ENCODE measurements at regions not wholly inside any gene's neighbourhood (a gene's known extent, or its start where the extent isn't known, plus 50 kb on each side); places are given as distances from the start of the nearest gene placed in this dataset.

- Histone ChIP-seq H3K79me2 (replicated peaks; ENCODE audit: insufficient read depth, low read length) (no peaks in the 10 kb centered on the region), H3K9me3 (ENCODE audit: low read length) (no peaks in the 10 kb centered on the region), H2AFZ (ENCODE audit: low read depth, low read length) (no peak overlapping the region), H3K27ac (ENCODE audit: low read length) (no peak overlapping the region), H4K20me1 (ENCODE audit: insufficient read depth) (no peaks in the 10 kb centered on the region), H3K4me3 (ENCODE audit: low read length) (no peak overlapping the region), H3K36me3 (ENCODE audit: insufficient read depth, low read length) (no peaks in the 10 kb centered on the region), H3K27me3 (ENCODE audit: insufficient read depth, low read depth, low read length) (no peaks in the 10 kb centered on the region), H3F3A (ENCODE audit: insufficient read depth, low read length, poor library complexity, severe bottlenecking) (no peaks in the 10 kb centered on the region), H3K4me2 (ENCODE audit: low read length) (no peak overlapping the region), H3K9me2 (ENCODE audit: insufficient read depth, low read length) (no peaks in the 10 kb centered on the region), H3K9ac (ENCODE audit: low read length) (no peak overlapping the region)
- TF ChIP-seq EP300 (conservative IDR thresholded peaks at IDR 0.05; ENCODE audit: poor library complexity, severe bottlenecking) (no peak), TAF1 (IDR thresholded peaks at IDR 0.05; ENCODE audit: low read depth) (no peak), POLR2AphosphoS5 (IDR thresholded peaks at IDR 0.05) (no peak), EZH2 (IDR thresholded peaks at IDR 0.05; ENCODE audit: borderline replicate concordance, insufficient read depth, low read length, poor library complexity, severe bottlenecking) (no peak), RAD21 (conservative IDR thresholded peaks at IDR 0.05) (no peak), MXI1 (conservative IDR thresholded peaks at IDR 0.05; ENCODE audit: poor library complexity, severe bottlenecking) (no peak), SMC3 (conservative IDR thresholded peaks at IDR 0.05; ENCODE audit: poor library complexity) (no peak)
- TF ChIP-seq, protein P1, sequence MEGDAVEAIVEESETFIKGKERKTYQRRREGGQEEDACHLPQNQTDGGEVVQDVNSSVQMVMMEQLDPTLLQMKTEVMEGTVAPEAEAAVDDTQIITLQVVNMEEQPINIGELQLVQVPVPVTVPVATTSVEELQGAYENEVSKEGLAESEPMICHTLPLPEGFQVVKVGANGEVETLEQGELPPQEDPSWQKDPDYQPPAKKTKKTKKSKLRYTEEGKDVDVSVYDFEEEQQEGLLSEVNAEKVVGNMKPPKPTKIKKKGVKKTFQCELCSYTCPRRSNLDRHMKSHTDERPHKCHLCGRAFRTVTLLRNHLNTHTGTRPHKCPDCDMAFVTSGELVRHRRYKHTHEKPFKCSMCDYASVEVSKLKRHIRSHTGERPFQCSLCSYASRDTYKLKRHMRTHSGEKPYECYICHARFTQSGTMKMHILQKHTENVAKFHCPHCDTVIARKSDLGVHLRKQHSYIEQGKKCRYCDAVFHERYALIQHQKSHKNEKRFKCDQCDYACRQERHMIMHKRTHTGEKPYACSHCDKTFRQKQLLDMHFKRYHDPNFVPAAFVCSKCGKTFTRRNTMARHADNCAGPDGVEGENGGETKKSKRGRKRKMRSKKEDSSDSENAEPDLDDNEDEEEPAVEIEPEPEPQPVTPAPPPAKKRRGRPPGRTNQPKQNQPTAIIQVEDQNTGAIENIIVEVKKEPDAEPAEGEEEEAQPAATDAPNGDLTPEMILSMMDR (IDR thresholded peaks at IDR 0.05; ENCODE audit: poor library complexity, severe bottlenecking), result no peak
- TF ChIP-seq, protein P2, sequence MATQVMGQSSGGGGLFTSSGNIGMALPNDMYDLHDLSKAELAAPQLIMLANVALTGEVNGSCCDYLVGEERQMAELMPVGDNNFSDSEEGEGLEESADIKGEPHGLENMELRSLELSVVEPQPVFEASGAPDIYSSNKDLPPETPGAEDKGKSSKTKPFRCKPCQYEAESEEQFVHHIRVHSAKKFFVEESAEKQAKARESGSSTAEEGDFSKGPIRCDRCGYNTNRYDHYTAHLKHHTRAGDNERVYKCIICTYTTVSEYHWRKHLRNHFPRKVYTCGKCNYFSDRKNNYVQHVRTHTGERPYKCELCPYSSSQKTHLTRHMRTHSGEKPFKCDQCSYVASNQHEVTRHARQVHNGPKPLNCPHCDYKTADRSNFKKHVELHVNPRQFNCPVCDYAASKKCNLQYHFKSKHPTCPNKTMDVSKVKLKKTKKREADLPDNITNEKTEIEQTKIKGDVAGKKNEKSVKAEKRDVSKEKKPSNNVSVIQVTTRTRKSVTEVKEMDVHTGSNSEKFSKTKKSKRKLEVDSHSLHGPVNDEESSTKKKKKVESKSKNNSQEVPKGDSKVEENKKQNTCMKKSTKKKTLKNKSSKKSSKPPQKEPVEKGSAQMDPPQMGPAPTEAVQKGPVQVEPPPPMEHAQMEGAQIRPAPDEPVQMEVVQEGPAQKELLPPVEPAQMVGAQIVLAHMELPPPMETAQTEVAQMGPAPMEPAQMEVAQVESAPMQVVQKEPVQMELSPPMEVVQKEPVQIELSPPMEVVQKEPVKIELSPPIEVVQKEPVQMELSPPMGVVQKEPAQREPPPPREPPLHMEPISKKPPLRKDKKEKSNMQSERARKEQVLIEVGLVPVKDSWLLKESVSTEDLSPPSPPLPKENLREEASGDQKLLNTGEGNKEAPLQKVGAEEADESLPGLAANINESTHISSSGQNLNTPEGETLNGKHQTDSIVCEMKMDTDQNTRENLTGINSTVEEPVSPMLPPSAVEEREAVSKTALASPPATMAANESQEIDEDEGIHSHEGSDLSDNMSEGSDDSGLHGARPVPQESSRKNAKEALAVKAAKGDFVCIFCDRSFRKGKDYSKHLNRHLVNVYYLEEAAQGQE (IDR thresholded peaks at IDR 0.05; ENCODE audit: borderline replicate concordance), result no peak
Measured at GRCh38 chr7:118855290-118855689, 630.8 kb downstream of the ANKRD7 start.

GRCh38 chr7:118858651-118859149 lies 634.2 kb downstream of the ANKRD7 start:
- Histone ChIP-seq H3K9me2 (ENCODE audit: insufficient read depth, low read length) (no peaks in the 10 kb centered on the region), H4K20me1 (ENCODE audit: insufficient read depth) (no peaks in the 10 kb centered on the region), H3K4me3 (ENCODE audit: low read length) (no peak overlapping the region), H3K9ac (ENCODE audit: low read length) (no peak overlapping the region), H3K4me2 (ENCODE audit: low read length) (no peak overlapping the region), H3F3A (ENCODE audit: insufficient read depth, low read length, poor library complexity, severe bottlenecking) (no peaks in the 10 kb centered on the region), H3K9me3 (ENCODE audit: low read length) (no peaks in the 10 kb centered on the region), H2AFZ (ENCODE audit: low read depth, low read length) (no peak overlapping the region), H3K27ac (ENCODE audit: low read length) (no peak overlapping the region), H3K79me2 (replicated peaks; ENCODE audit: insufficient read depth, low read length) (no peaks in the 10 kb centered on the region), H3K36me3 (ENCODE audit: insufficient read depth, low read length) (no peaks in the 10 kb centered on the region), H3K27me3 (ENCODE audit: insufficient read depth, low read depth, low read length) (no peaks in the 10 kb centered on the region)
- TF ChIP-seq MXI1 (conservative IDR thresholded peaks at IDR 0.05; ENCODE audit: poor library complexity, severe bottlenecking) (no peak), POLR2AphosphoS5 (IDR thresholded peaks at IDR 0.05) (no peak), EP300 (conservative IDR thresholded peaks at IDR 0.05; ENCODE audit: poor library complexity, severe bottlenecking) (no peak), SMC3 (conservative IDR thresholded peaks at IDR 0.05; ENCODE audit: poor library complexity) (no peak), EZH2 (IDR thresholded peaks at IDR 0.05; ENCODE audit: borderline replicate concordance, insufficient read depth, low read length, poor library complexity, severe bottlenecking) (no peak), TAF1 (IDR thresholded peaks at IDR 0.05; ENCODE audit: low read depth) (no peak), RAD21 (conservative IDR thresholded peaks at IDR 0.05) (no peak)
- TF ChIP-seq, protein P1 (IDR thresholded peaks at IDR 0.05; ENCODE audit: poor library complexity, severe bottlenecking), result no peak
- TF ChIP-seq, protein P2 (IDR thresholded peaks at IDR 0.05; ENCODE audit: borderline replicate concordance), result no peak

Data from neural cell (in vitro differentiated cells).